CD4-positive, alpha-beta T cell treated with Interleukin-15 for 1 hour (primary cell): ENCODE measurements at regions not wholly inside any gene's neighbourhood (a gene's known extent, or its start where the extent isn't known, plus 50 kb on each side); places are given as distances from the start of the nearest gene placed in this dataset.
A peak's percentile ranks its signal among the peaks of the same experiment; 100 is the strongest.

Source experiments
- DNase-seq: peaks from one replicate; pipeline ENCODE4 v3.0.0-alpha.2; 2020

- no peak for DNase-seq
Measured at GRCh38 chr3:59321881-59322540, 272.2 kb upstream of the CFAP20DC start.

- no peak for DNase-seq
Measured at GRCh38 chr3:59320080-59320479, 270.3 kb upstream of the CFAP20DC start.

GRCh38 chr3:59319442-59319841, 269.6 kb upstream of the CFAP20DC start:
- no peak for DNase-seq

DNA sequence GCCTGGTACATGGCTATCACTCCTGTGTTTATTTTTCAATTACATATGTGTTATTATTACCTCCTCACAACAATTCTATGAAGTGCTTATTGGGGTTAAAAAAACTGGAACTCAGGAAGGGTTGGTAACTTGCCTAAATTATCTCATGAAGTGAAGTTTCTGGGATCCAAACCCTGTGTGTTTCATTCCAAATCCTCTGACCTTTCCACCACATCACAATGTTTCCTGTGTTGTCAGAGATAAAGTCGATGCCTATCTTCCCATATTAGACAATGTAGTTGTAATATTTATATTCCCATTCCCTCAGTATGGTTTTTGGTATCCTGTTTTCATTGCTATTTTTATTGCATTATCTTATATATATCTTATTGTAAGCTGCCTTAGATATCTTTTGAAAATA, 269.1 kb upstream of the CFAP20DC start:
- DNase-seq = no peak

DNA sequence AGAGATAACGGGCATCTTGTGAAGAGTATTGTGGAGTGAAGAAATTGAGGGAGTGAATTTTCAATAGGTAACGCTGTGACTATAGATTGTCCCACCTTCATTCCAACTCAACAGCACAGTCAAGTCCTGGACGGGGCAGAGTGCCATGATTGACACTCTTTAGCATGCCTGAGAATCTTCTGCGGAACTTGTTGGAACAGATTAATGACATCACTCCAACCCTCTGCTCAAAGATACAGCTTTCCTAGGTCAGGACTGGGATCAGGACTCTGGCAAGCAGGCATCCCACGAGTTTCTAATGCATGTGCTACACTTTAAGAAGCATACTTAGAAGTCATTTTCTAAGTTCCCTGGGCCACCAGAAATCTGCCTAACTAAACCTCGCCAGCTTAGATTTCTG, 267.6 kb upstream of the CFAP20DC start:
- no peak for DNase-seq

GRCh38 chr3:59316688-59317275, 267.0 kb upstream of the CFAP20DC start:
- no peak for DNase-seq

GRCh38 chr3:59313365-59313764, 263.5 kb upstream of the CFAP20DC start:
- peak; percentile 25 for DNase-seq

GRCh38 chr3:59311231-59311630, 261.4 kb upstream of the CFAP20DC start:
- DNase-seq = no peak

GRCh38 chr3:59310736-59311135, 260.9 kb upstream of the CFAP20DC start:
- no peak for DNase-seq

DNA sequence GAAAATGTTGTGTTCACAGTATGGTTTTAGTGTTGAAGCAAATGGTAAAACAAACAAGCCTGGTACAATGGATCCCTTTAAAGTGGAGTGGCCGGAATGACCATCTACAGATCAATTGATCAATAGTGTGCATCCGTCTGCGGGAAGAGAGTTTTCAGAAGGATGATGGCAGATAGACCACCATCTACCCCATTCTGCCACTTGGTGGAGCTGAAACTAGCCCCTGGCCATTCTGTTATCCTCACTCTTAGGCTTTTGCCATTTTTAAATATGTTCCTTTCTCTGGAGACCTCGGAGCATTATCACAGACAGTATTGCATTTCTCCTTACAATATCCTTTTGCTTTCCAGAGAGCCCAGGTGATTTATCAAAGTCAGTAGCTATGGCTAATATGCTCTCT, 258.9 kb upstream of the CFAP20DC start:
- DNase-seq = no peak

DNA sequence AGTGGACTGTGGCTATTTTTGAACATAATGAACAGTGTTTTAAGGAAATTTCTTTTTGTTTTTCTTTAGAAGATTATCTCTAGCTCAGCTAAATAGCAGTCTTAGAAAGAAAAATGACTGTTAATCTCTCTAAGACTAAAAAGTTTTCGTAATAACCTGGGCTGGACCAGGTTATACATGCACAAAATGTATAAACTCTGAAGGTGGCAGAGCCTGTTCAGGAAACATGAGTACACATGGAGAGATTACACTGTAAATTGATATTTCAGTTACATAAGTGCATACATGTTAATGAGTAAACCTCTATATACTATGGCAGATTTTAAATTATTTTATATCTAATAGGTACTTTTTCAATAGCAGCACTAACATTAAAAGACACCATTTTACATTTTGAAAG, 258.2 kb upstream of the CFAP20DC start:
- no peak for DNase-seq

DNA sequence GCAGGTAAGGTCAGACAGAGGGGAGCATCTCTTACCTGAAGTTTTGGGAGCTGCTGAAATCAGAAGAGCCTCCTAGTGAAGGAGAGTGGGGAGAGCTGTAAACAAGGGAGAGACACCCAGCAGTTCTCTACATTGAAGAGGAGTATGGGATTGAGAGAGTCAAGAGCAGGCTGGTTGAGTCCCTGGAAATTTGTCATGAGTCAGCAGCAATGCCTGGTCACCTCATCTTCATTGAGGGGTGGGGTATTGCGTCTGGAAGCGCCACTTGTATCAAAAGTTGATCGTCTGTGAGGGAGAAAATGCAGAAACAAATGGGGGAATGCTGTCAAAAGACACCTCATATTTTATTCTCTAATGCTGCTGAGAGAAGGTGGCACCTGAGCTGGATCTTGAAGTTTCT, 256.6 kb upstream of the CFAP20DC start:
- no peak for DNase-seq

GRCh38 chr3:59304296-59304695, 254.5 kb upstream of the CFAP20DC start:
- no peak for DNase-seq

GRCh38 chr3:59303452-59303851, 253.6 kb upstream of the CFAP20DC start:
- DNase-seq = no peak

GRCh38 chr3:59302442-59302841, 252.6 kb upstream of the CFAP20DC start:
- DNase-seq = no peak

- DNase-seq = peak; percentile 36
Measured at GRCh38 chr3:59300733-59301132, 250.9 kb upstream of the CFAP20DC start.

GRCh38 chr3:59299561-59299960, 249.7 kb upstream of the CFAP20DC start:
- DNase-seq = no peak

DNA sequence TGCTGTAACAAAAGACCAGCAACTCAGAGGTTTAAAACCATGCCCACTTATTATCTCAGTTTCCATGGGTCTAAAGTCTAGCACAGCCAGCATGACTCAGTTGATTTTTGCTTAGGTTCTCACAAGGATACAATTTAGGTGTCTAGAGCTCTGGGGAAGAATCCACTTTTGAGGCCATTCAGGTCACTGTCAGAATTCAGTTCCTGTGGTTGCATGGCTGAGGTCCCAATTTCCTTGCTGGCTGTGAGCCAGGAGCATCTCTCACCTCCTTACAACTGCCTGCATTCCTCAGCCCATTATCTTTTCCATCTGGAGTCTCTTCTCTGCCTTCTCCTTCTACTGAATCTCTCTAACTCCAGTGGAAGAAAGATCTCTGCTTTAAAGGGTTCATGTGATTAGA, 240.5 kb upstream of the CFAP20DC start:
- no peak for DNase-seq

DNA sequence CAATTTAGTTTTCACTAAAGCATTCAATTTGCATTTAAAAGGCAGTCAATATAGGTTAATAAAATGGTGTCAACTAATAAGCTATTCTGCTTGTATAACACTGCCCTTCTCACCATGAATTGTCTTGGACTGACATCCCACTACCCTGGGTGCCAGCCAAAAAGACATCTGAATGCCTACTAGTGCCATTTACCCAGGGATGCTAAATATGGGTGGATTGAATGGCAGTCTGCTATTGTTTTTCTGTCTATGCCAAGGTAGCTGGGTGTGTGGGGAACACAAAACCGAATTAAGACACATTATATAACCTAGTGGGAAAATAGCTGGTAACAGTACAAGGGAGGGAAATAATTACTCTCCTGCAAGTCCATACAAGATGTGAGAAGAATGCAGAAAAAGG, 240.0 kb upstream of the CFAP20DC start:
- no peak for DNase-seq

GRCh38 chr3:59288951-59289350, 239.1 kb upstream of the CFAP20DC start:
- no peak for DNase-seq

DNA sequence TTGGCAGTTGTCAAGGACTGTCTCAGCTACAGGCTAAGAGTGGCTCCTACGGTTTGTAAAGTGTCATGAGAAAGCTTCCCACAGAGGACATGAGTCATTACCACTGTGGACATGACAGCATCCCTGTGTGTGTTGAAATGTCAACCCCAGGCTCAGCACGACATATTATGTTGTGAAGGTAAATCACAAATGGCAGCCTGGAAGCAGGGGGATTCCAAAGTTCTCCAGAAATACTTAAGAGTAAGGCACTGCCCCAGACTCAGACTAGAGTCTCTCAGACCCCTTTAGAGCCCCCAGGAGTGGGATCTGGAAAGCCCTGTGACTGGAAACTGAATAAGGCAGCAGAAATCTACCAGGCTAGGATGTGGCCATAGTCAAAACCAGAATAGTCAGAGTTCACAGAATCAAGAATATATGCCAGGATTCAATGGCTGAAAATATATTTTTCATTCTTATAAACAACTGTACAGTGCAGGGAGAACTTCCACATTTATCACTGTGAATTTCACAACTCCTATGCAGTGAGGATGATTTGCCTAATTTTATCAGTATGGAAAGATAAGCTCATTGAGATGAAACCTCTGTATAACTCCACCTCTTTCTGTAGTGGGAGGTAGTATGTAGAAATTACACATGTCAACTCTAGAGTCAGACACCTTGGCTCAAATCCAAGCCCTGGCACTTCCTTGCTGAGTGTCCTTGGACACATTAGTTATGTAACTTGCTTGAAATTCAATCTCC, 237.1 kb upstream of the CFAP20DC start:
- DNase-seq = peak; percentile 57

- no peak for DNase-seq
Measured at GRCh38 chr3:59285560-59285959, 235.7 kb upstream of the CFAP20DC start.

DNA sequence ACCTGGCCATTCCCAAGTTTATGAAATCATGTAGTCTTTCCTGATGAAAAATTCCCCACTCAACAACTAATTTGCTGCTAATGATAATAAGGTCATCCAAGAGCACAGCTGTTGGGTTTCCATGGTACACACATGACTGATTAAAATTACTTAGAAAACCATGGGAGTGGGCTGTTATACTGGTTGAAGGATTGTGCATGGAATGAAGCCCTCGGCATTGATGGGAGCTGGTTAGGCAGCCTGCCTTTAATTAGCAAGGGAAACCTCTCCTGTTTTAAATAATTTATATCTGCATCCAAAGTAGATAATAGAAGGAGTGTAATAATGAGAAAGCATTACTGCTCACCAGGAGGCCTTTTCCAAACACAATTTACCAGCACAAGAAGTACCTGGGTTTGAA, 235.1 kb upstream of the CFAP20DC start:
- DNase-seq = no peak

- no peak for DNase-seq
Measured at GRCh38 chr3:59280113-59280512, 230.3 kb upstream of the CFAP20DC start.
